ENCODE measurements at regions not wholly inside any gene's neighbourhood (a gene's known extent, or its start where the extent isn't known, plus 50 kb on each side); places are given as distances from the start of the nearest gene placed in this dataset.
A peak's percentile ranks its signal among the peaks of the same experiment; 100 is the strongest.

- peak; percentile 16 for DNase-seq (ENCODE audit: low read depth)
- TF ChIP-seq CTCF (IDR thresholded peaks at IDR 0.05; ENCODE audit: insufficient read depth, low read depth, low read length) = no peak
- no peak overlapping the region for H3K4me3 ChIP-seq (ENCODE audit: low read depth, low read length)
Measured at GRCh38 chr12:58608711-58609110, 311.6 kb downstream of the LRIG3 start.

DNA sequence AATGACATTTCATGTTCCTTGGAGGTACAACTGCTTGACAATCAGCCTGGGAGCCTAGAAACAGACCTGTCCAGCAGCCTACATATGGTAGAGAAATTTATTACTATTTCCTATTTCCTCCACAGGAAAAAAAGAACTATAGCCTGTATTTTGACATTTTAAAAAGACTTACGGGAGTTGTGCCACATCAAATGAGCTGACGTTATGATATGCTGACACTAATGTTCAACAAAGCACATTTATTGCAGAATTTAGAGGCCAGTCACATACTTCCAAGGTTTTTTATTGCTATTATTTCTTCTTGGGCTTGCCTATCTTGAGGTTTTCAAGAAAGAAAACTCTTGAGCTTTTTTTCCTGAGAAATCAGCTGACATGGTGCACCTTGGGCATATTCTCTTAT is 305.3 kb downstream of the LRIG3 start:
- no peak for TF ChIP-seq CTCF (IDR thresholded peaks at IDR 0.05; ENCODE audit: insufficient read depth, low read depth, low read length)
- H3K4me3 ChIP-seq (ENCODE audit: low read depth, low read length) = no peak overlapping the region
- no peak for DNase-seq (ENCODE audit: low read depth)

- DNase-seq (ENCODE audit: low read depth) = no peak
- H3K4me3 ChIP-seq (ENCODE audit: low read depth, low read length) = no peak overlapping the region
- no peak for TF ChIP-seq CTCF (IDR thresholded peaks at IDR 0.05; ENCODE audit: insufficient read depth, low read depth, low read length)
Measured at GRCh38 chr12:58615576-58615975, 304.7 kb downstream of the LRIG3 start.

DNA sequence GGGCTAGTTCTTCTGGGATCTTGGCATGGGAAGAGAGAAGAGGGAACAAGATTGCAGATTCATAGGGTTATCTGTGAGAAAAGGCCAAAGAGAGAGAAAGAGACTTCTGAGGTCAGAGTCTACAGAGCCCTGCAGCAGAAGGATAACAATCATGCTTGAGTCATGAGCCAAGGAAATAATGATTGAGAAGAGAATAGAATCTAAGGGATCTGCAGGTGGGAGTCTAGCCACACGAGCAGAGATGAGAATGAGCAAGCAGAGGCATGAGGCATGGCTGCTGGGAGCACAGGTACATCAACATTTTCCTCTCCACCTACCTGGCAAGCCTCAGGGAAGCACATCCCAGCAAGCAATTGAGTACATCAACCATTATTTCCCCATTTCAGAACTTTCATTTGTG is 303.7 kb downstream of the LRIG3 start:
- DNase-seq (ENCODE audit: low read depth) = no peak
- H3K4me3 ChIP-seq (ENCODE audit: low read depth, low read length) = no peak overlapping the region
- no peak for TF ChIP-seq CTCF (IDR thresholded peaks at IDR 0.05; ENCODE audit: insufficient read depth, low read depth, low read length)

GRCh38 chr12:58621126-58621525 is 299.2 kb downstream of the LRIG3 start:
- no peak for DNase-seq (ENCODE audit: low read depth)
- TF ChIP-seq CTCF (IDR thresholded peaks at IDR 0.05; ENCODE audit: insufficient read depth, low read depth, low read length) = no peak
- no peak overlapping the region for H3K4me3 ChIP-seq (ENCODE audit: low read depth, low read length)

- no peak for DNase-seq (ENCODE audit: low read depth)
- TF ChIP-seq CTCF (IDR thresholded peaks at IDR 0.05; ENCODE audit: insufficient read depth, low read depth, low read length) = no peak
- H3K4me3 ChIP-seq (ENCODE audit: low read depth, low read length) = no peak overlapping the region
Measured at GRCh38 chr12:58629376-58629775, 290.9 kb downstream of the LRIG3 start.

DNA sequence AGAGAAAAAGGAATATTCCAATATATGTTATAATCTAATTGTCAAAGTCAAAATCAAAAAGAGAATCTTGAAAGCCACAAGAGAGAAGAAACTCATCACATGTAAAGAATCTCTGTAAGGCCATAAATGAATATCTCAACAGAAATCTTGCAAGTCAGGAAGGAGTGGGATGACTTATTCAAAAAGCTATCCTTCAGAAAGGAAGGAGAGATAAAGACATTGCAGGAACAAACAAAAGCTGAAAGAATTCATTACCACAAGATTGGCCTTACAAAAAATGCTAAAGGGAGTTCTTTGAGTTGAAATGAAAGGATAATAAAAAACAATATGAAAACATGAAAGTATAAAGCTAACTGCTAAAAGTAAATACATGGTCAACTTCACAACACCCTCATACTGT is 286.8 kb downstream of the LRIG3 start:
- H3K4me3 ChIP-seq (ENCODE audit: low read depth, low read length) = no peak overlapping the region
- TF ChIP-seq CTCF (IDR thresholded peaks at IDR 0.05; ENCODE audit: insufficient read depth, low read depth, low read length) = no peak
- DNase-seq (ENCODE audit: low read depth) = peak; percentile 56

All from fibroblast of villous mesenchyme (primary cell).